HUES6 (cell line): ENCODE measurements at regions not wholly inside any gene's neighbourhood (a gene's known extent, or its start where the extent isn't known, plus 50 kb on each side); places are given as distances from the start of the nearest gene placed in this dataset.

Experiments
- H3K27ac ChIP-seq: 2 replicates; pipeline ENCODE4 v1.7.0; 2013; ENCODE audit warnings: low read depth, mild to moderate bottlenecking, low read length, inconsistent platforms
- H3K27me3 ChIP-seq: 2 replicates; pipeline ENCODE4 v1.6.1; 2013; ENCODE audit warnings: low read length; ENCODE audit not compliant: control insufficient read depth, insufficient read depth
- H3K36me3 ChIP-seq: 2 replicates; pipeline ENCODE4 v1.6.1; 2013; ENCODE audit warnings: low read length; ENCODE audit not compliant: control insufficient read depth, insufficient read depth
- H3K4me1 ChIP-seq: 2 replicates; pipeline ENCODE4 v1.6.1; 2013; ENCODE audit warnings: low read length; ENCODE audit not compliant: control insufficient read depth, insufficient read depth
- H3K4me3 ChIP-seq: 2 replicates; pipeline ENCODE4 v1.5.1; 2013; ENCODE audit warnings: low read depth, low read length
- H3K9ac ChIP-seq: one replicate; pipeline ENCODE4 v1.6.1; 2013; ENCODE audit warnings: mild to moderate bottlenecking, low read length
- H3K9me3 ChIP-seq: 2 replicates; pipeline ENCODE4 v1.6.1; 2013; ENCODE audit warnings: low read depth, low read length; ENCODE audit not compliant: control insufficient read depth, insufficient read depth

GRCh38 chr17:71453876-71454422 lies 666.9 kb upstream of the SOX9 start:
- Histone ChIP-seq H3K9ac (no peak overlapping the region), H3K36me3 (no peaks in the 10 kb centered on the region), H3K4me1 (no peaks in the 10 kb centered on the region), H3K27me3 (no peaks in the 10 kb centered on the region), H3K27ac (no peak overlapping the region), H3K9me3 (no peaks in the 10 kb centered on the region), H3K4me3 (no peak overlapping the region)

- Histone ChIP-seq H3K27ac (no peak overlapping the region), H3K9me3 (no peaks in the 10 kb centered on the region), H3K4me1 (no peaks in the 10 kb centered on the region), H3K9ac (no peak overlapping the region), H3K4me3 (no peak overlapping the region), H3K36me3 (no peaks in the 10 kb centered on the region), H3K27me3 (no peaks in the 10 kb centered on the region)
Measured at GRCh38 chr17:71455219-71455618, 665.6 kb upstream of the SOX9 start.

GRCh38 chr17:71458322-71458721 lies 662.5 kb upstream of the SOX9 start:
- Histone ChIP-seq H3K27ac (no peak overlapping the region), H3K9me3 (no peaks in the 10 kb centered on the region), H3K9ac (no peak overlapping the region), H3K36me3 (no peaks in the 10 kb centered on the region), H3K4me3 (no peak overlapping the region), H3K4me1 (peaks cover 9% of the 10 kb centered on the region; the same call in 1 of the 2 replicates), H3K27me3 (no peaks in the 10 kb centered on the region)

GRCh38 chr17:71460943-71461342 lies 659.9 kb upstream of the SOX9 start:
- no peaks in the 10 kb centered on the region for H3K9me3 ChIP-seq

GRCh38 chr17:71461498-71462169 lies 659.2 kb upstream of the SOX9 start:
- no peaks in the 10 kb centered on the region for H3K27me3 ChIP-seq
- no peak overlapping the region for H3K27ac ChIP-seq

More at GRCh38 chr17:71460943-71461342, 659.9 kb upstream of the SOX9 start:
- no peak overlapping the region for H3K9ac ChIP-seq
- no peaks in the 10 kb centered on the region for H3K36me3 ChIP-seq
- no peak overlapping the region for H3K4me3 ChIP-seq
- no peak overlapping the region for H3K27ac ChIP-seq
- H3K27me3 ChIP-seq = no peaks in the 10 kb centered on the region
- H3K4me1 ChIP-seq = peaks cover 13% of the 10 kb centered on the region; the same call in 1 of the 2 replicates

GRCh38 chr17:71464241-71464640 lies 656.6 kb upstream of the SOX9 start:
- H3K36me3 ChIP-seq = no peaks in the 10 kb centered on the region
- no peak overlapping the region for H3K27ac ChIP-seq
- no peak overlapping the region for H3K9ac ChIP-seq
- no peaks in the 10 kb centered on the region for H3K9me3 ChIP-seq
- no peak overlapping the region for H3K4me3 ChIP-seq
- no peaks in the 10 kb centered on the region for H3K27me3 ChIP-seq
- H3K4me1 ChIP-seq = peaks cover 13% of the 10 kb centered on the region; the same call in 1 of the 2 replicates

More at GRCh38 chr17:71461498-71462169, 659.2 kb upstream of the SOX9 start:
- Histone ChIP-seq H3K4me1 (peaks cover 13% of the 10 kb centered on the region; the same call in 1 of the 2 replicates), H3K4me3 (no peak overlapping the region), H3K36me3 (no peaks in the 10 kb centered on the region), H3K9ac (no peak overlapping the region), H3K9me3 (no peaks in the 10 kb centered on the region)

- no peaks in the 10 kb centered on the region for H3K36me3 ChIP-seq
- peaks cover 13% of the 10 kb centered on the region; the same call in 1 of the 2 replicates for H3K4me1 ChIP-seq
- H3K9me3 ChIP-seq = no peaks in the 10 kb centered on the region
- H3K4me3 ChIP-seq = no peak overlapping the region
- H3K27me3 ChIP-seq = no peaks in the 10 kb centered on the region
- H3K27ac ChIP-seq = no peak overlapping the region
- no peak overlapping the region for H3K9ac ChIP-seq
Measured at GRCh38 chr17:71464751-71465150, 656.1 kb upstream of the SOX9 start.

- Histone ChIP-seq H3K9ac (no peak overlapping the region), H3K4me3 (no peak overlapping the region), H3K36me3 (no peaks in the 10 kb centered on the region), H3K27me3 (no peaks in the 10 kb centered on the region), H3K4me1 (peaks cover 8% of the 10 kb centered on the region; the same call in 1 of the 2 replicates), H3K27ac (no peak overlapping the region), H3K9me3 (no peaks in the 10 kb centered on the region)
Measured at GRCh38 chr17:71467719-71468118, 653.1 kb upstream of the SOX9 start.

- Histone ChIP-seq H3K27me3 (no peaks in the 10 kb centered on the region), H3K27ac (no peak overlapping the region), H3K4me3 (no peak overlapping the region), H3K36me3 (no peaks in the 10 kb centered on the region), H3K9ac (no peak overlapping the region), H3K9me3 (no peaks in the 10 kb centered on the region), H3K4me1 (no peaks in the 10 kb centered on the region)
Measured at GRCh38 chr17:71470062-71470461, 650.8 kb upstream of the SOX9 start.

- H3K27ac ChIP-seq = no peak overlapping the region
- no peak overlapping the region for H3K4me3 ChIP-seq
- H3K36me3 ChIP-seq = no peaks in the 10 kb centered on the region
- no peak overlapping the region for H3K9ac ChIP-seq
- no peaks in the 10 kb centered on the region for H3K27me3 ChIP-seq
- H3K9me3 ChIP-seq = no peaks in the 10 kb centered on the region
- H3K4me1 ChIP-seq = no peaks in the 10 kb centered on the region
Measured at GRCh38 chr17:71472809-71473789, 647.7 kb upstream of the SOX9 start.

- H3K4me1 ChIP-seq = no peaks in the 10 kb centered on the region
- H3K27me3 ChIP-seq = no peaks in the 10 kb centered on the region
- H3K4me3 ChIP-seq = no peak overlapping the region
- H3K36me3 ChIP-seq = no peaks in the 10 kb centered on the region
- H3K27ac ChIP-seq = no peak overlapping the region
- H3K9ac ChIP-seq = no peak overlapping the region
- H3K9me3 ChIP-seq = no peaks in the 10 kb centered on the region
Measured at GRCh38 chr17:71477356-71477755, 643.5 kb upstream of the SOX9 start.
